B cell (primary cell): ENCODE measurements at regions not wholly inside any gene's neighbourhood (a gene's known extent, or its start where the extent isn't known, plus 50 kb on each side); places are given as distances from the start of the nearest gene placed in this dataset.

ENCODE experiments used
- EZH2 ChIP-seq: IDR thresholded peaks from 2 replicates; pipeline ENCODE4 v1.6.1; 2012; ENCODE audit warnings: borderline replicate concordance, low read depth, mild to moderate bottlenecking, moderate library complexity, low read length; ENCODE audit not compliant: insufficient read depth, poor library complexity, severe bottlenecking
- TF ChIP-seq, protein P1 (sequence below): fragments of 200-600 bp; IDR thresholded peaks from one replicate; pipeline ENCODE4 v1.8.0; 2022; ENCODE audit warnings: antibody characterized with exemption, mild to moderate bottlenecking

DNA sequence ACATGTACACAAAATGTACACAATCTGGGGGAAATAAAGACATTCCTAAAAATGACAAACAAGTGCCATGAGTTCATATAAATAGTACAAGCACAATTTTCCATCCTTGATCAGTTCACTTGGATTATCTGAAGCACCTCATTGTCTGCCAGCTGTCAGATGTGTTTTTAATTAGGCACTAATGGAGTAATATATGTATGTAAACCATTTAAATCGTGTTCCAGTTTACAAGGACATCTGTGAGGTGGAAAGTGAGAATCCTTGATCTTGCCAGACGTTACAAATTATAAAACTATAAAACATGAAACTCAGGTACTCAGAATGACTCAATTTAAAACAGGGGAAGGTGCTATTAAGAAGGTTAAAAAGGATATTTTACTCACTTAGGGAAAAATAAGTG, 1312.2 kb downstream of the PLA2G4A start:
- TF ChIP-seq, protein P1, sequence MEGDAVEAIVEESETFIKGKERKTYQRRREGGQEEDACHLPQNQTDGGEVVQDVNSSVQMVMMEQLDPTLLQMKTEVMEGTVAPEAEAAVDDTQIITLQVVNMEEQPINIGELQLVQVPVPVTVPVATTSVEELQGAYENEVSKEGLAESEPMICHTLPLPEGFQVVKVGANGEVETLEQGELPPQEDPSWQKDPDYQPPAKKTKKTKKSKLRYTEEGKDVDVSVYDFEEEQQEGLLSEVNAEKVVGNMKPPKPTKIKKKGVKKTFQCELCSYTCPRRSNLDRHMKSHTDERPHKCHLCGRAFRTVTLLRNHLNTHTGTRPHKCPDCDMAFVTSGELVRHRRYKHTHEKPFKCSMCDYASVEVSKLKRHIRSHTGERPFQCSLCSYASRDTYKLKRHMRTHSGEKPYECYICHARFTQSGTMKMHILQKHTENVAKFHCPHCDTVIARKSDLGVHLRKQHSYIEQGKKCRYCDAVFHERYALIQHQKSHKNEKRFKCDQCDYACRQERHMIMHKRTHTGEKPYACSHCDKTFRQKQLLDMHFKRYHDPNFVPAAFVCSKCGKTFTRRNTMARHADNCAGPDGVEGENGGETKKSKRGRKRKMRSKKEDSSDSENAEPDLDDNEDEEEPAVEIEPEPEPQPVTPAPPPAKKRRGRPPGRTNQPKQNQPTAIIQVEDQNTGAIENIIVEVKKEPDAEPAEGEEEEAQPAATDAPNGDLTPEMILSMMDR = no peak
- no peak for TF ChIP-seq EZH2
